GM23338 (cell line): ENCODE measurements at regions not wholly inside any gene's neighbourhood (a gene's known extent, or its start where the extent isn't known, plus 50 kb on each side); places are given as distances from the start of the nearest gene placed in this dataset.

Experiments used
- ATAC-seq: fragments of 200-7000 bp; cut with Tn5 transposase; 3 replicates; pipeline ENCODE4 v1.9.1; 2020
- DNase-seq: peaks from one replicate; pipeline ENCODE4 v3.0.0-alpha.2; 2015; ENCODE audit warnings: low spot score
- H2AFZ ChIP-seq: fragments of 200-600 bp; sonication (generic); 2 replicates; pipeline ENCODE4 v1.8.0; 2016; ENCODE audit warnings: antibody characterized with exemption, mild to moderate bottlenecking, moderate library complexity
- H3F3A ChIP-seq: fragments of 200-600 bp; sonication (generic); replicated peaks from 2 replicates; pipeline ENCODE4 v1.8.0; 2017; ENCODE audit warnings: antibody characterized with exemption, mixed run types, low read depth
- H3K27ac ChIP-seq: fragments of 200-600 bp; sonication (generic); 2 replicates; pipeline ENCODE4 v1.6.1; 2016; ENCODE audit warnings: low read depth
- H3K27me3 ChIP-seq: fragments of 200-600 bp; sonication (generic); 2 replicates; pipeline ENCODE4 v1.8.0; 2016; ENCODE audit warnings: mild to moderate bottlenecking, mixed run types, moderate library complexity; ENCODE audit not compliant: insufficient read depth
- H3K36me3 ChIP-seq: fragments of 200-600 bp; sonication (generic); 2 replicates; pipeline ENCODE4 v1.8.0; 2016; ENCODE audit warnings: mild to moderate bottlenecking; ENCODE audit not compliant: insufficient read depth
- H3K4me1 ChIP-seq: fragments of 200-600 bp; sonication (generic); 2 replicates; pipeline ENCODE4 v1.8.0; 2016; ENCODE audit warnings: mild to moderate bottlenecking, moderate library complexity; ENCODE audit not compliant: insufficient read depth
- H3K4me2 ChIP-seq: fragments of 200-600 bp; sonication (generic); 2 replicates; pipeline ENCODE4 v1.7.1; 2017; ENCODE audit warnings: mixed run types
- H3K4me3 ChIP-seq: fragments of 200-600 bp; sonication (generic); 2 replicates; pipeline ENCODE4 v1.6.1; 2016; ENCODE audit warnings: mixed run types
- H3K79me2 ChIP-seq: fragments of 200-600 bp; sonication (generic); replicated peaks from 2 replicates; pipeline ENCODE4 v1.8.0; 2017; ENCODE audit warnings: mild to moderate bottlenecking; ENCODE audit not compliant: insufficient read depth
- H3K9me2 ChIP-seq: fragments of 200-600 bp; sonication (generic); 2 replicates; pipeline ENCODE4 v1.8.0; 2017; ENCODE audit not compliant: insufficient read depth
- H4K20me1 ChIP-seq: fragments of 200-600 bp; sonication (generic); replicated peaks from 2 replicates; pipeline ENCODE4 v1.8.0; 2017; ENCODE audit warnings: mild to moderate bottlenecking; ENCODE audit not compliant: insufficient read depth
- H3K27ac Mint-ChIP-seq: 2 replicates; pipeline ENCODE4 v1.8.0; 2020; ENCODE audit warnings: inconsistent platforms, mild to moderate bottlenecking, moderate library complexity, mixed read lengths
- H3K27me3 Mint-ChIP-seq: 3 replicates; pipeline ENCODE4 v1.8.0; 2022; ENCODE audit warnings: low read depth, mild to moderate bottlenecking, moderate library complexity, mixed read lengths, inconsistent platforms; ENCODE audit not compliant: insufficient read depth, poor library complexity
- H3K36me3 Mint-ChIP-seq: 3 replicates; pipeline ENCODE4 v1.8.0; 2021; ENCODE audit warnings: low read depth, mild to moderate bottlenecking, inconsistent platforms, moderate library complexity, mixed read lengths
- H3K4me1 Mint-ChIP-seq: 3 replicates; pipeline ENCODE4 v1.8.0; 2020; ENCODE audit warnings: mild to moderate bottlenecking, inconsistent platforms, mixed read lengths
- H3K4me3 Mint-ChIP-seq: 3 replicates; pipeline ENCODE4 v1.8.0; 2021; ENCODE audit warnings: moderate library complexity, mild to moderate bottlenecking, inconsistent platforms, mixed read lengths
- H3K9me3 Mint-ChIP-seq: 3 replicates; pipeline ENCODE4 v1.8.0; 2020; ENCODE audit warnings: moderate library complexity, mild to moderate bottlenecking, inconsistent platforms, mixed read lengths
- CREB1 ChIP-seq: fragments of 250-450 bp; sonication (Bioruptor Pico); IDR thresholded peaks from 2 replicates; pipeline ENCODE4 v1.5.0; 2020; ENCODE audit warnings: low read depth, mild to moderate bottlenecking, moderate library complexity
- CTCF ChIP-seq, 2 experiments: fragments of 200-600 bp in 1 of 2; sonication (generic) in 1 of 2; conservative IDR thresholded peaks; 2 replicates each; pipeline versions ENCODE4 v1.5.1 to v1.6.1; 2016 to 2017; ENCODE audit warnings: antibody characterized with exemption in 2 of 2, low read depth in 2 of 2, mild to moderate bottlenecking in 2 of 2, moderate library complexity in 1 of 2
- ETS1 ChIP-seq: IDR thresholded peaks from 2 replicates; pipeline ENCODE4 v1.6.1; 2016; ENCODE audit warnings: antibody characterized with exemption
- EZH2 ChIP-seq: fragments of 200-600 bp; sonication (generic); IDR thresholded peaks from one replicate; pipeline ENCODE4 v1.8.0; 2017; ENCODE audit warnings: antibody characterized with exemption, mild to moderate bottlenecking, low read depth; ENCODE audit not compliant: unreplicated experiment
- JUNB ChIP-seq: IDR thresholded peaks from one replicate; pipeline ENCODE4 v1.6.1; 2016; ENCODE audit warnings: antibody characterized with exemption; ENCODE audit not compliant: unreplicated experiment
- POLR2AphosphoS5 ChIP-seq: IDR thresholded peaks from 2 replicates; pipeline ENCODE4 v1.6.1; 2016; ENCODE audit warnings: antibody characterized with exemption, low read depth
- REST ChIP-seq: IDR thresholded peaks from one replicate; pipeline ENCODE4 v1.6.1; 2018; ENCODE audit warnings: antibody characterized with exemption; ENCODE audit not compliant: unreplicated experiment
- STAT1 ChIP-seq: IDR thresholded peaks from one replicate; pipeline ENCODE4 v1.6.1; 2016; ENCODE audit warnings: antibody characterized with exemption; ENCODE audit not compliant: unreplicated experiment
- ZNF114 ChIP-seq: fragments of 250-450 bp; sonication (Bioruptor Pico); IDR thresholded peaks from 2 replicates; pipeline ENCODE4 v1.5.0; 2020; ENCODE audit warnings: mild to moderate bottlenecking, moderate library complexity
- ZNF462 ChIP-seq: fragments of 250-450 bp; sonication (Bioruptor Pico); IDR thresholded peaks from 2 replicates; pipeline ENCODE4 v1.5.0; 2020; ENCODE audit warnings: mild to moderate bottlenecking, moderate library complexity

GRCh38 chr2:128792476-128793054 is 473.9 kb upstream of the HS6ST1 start (continued):
- no peak for TF ChIP-seq REST
- TF ChIP-seq EZH2 = no peak
- no peak for TF ChIP-seq JUNB

DNA sequence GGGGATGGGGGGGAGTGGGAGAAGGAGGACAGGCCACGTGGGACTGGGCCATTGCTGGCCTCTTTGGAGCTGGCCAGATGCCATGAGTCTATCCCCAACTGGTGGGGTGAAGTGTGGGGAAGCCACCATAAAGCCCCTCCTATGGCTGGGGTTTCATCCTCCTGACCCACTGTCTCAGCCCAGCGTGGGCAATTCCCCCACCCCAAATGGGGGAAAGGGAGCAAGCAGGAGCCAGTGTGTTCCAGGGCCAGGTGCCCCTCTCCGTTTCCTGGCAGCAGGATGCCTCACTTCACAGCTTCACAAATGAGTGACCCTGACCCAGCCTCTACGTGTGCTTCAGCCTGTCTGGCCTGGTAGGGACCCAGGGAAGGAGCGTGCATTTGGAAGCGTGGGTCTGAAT is 474.7 kb upstream of the HS6ST1 start:
- Histone ChIP-seq H3K27me3 (no peaks in the 10 kb centered on the region), H3K4me1 (no peaks in the 10 kb centered on the region), H3K79me2 (no peaks in the 10 kb centered on the region), H2AFZ (no peak overlapping the region), H3K9me2 (no peaks in the 10 kb centered on the region), H3K4me2 (no peak overlapping the region), H3F3A (no peaks in the 10 kb centered on the region), H3K36me3 (no peaks in the 10 kb centered on the region), H4K20me1 (no peaks in the 10 kb centered on the region), H3K4me3 (no peak overlapping the region), H3K27ac (no peak overlapping the region)
- H3K27ac Mint-ChIP-seq = no peak overlapping the region
- no peak for DNase-seq
- peaks cover 3% of the 10 kb centered on the region for H3K27me3 Mint-ChIP-seq
- H3K4me3 Mint-ChIP-seq = no peak overlapping the region
- H3K4me1 Mint-ChIP-seq = no peaks in the 10 kb centered on the region
- ATAC-seq = no peak
- no peaks in the 10 kb centered on the region for H3K36me3 Mint-ChIP-seq
- no peaks in the 10 kb centered on the region; the same call in 2 of the 3 replicates for H3K9me3 Mint-ChIP-seq
- TF ChIP-seq ETS1 = no peak
- TF ChIP-seq CREB1 = no peak
- no peak for TF ChIP-seq ZNF114
- TF ChIP-seq STAT1 = no peak
- TF ChIP-seq EZH2 = no peak
- no peak for TF ChIP-seq ZNF462 (CRISPR knock-in tag)
- no peak for TF ChIP-seq CTCF (conservative IDR thresholded peaks at IDR 0.05; ENCODE audit: low read depth in 2 of 2)
- TF ChIP-seq POLR2AphosphoS5 = no peak
